Body of pancreas (tissue), 4 donors: ENCODE measurements at regions not wholly inside any gene's neighbourhood (a gene's known extent, or its start where the extent isn't known, plus 50 kb on each side); places are given as distances from the start of the nearest gene placed in this dataset.

Experiments used
- CTCF ChIP-seq, 7 experiments: fragments of 450-650 bp in 4 of 7; fragments of 200-600 bp in 3 of 7; sonication (generic) in 3 of 7; IDR thresholded peaks; one replicate each; pipeline ENCODE4 v1.5.1; 2016 to 2019; ENCODE audit warnings: antibody characterized with exemption in 7 of 7
- POLR2A ChIP-seq, 3 donors: fragments of 450-650 bp; IDR thresholded peaks; one replicate each; pipeline ENCODE4 v1.6.1; 2016; ENCODE audit warnings: antibody characterized with exemption in 3 of 3, mild to moderate bottlenecking in 2 of 3

- TF ChIP-seq CTCF (IDR thresholded peaks at IDR 0.05) (no peak), POLR2A (IDR thresholded peaks at IDR 0.05) (no peak)
Measured at GRCh38 chr7:84384417-84384816, 189.8 kb upstream of the SEMA3A start.
